Activated naive CD8-positive, alpha-beta T cell treated with anti-CD3 and anti-CD28 coated beads for 36 hours (primary cell): ENCODE measurements at regions not wholly inside any gene's neighbourhood (a gene's known extent, or its start where the extent isn't known, plus 50 kb on each side); places are given as distances from the start of the nearest gene placed in this dataset.
"Not testable (repeated sequence)": the region's sequence is repeated elsewhere in the genome, so short reads cannot be mapped to it uniquely, and the experiment has no call there.

Source experiments
- DNase-seq: peaks from one replicate; pipeline ENCODE4 v3.0.0; 2021
- H3K27ac Mint-ChIP-seq: one replicate; pipeline ENCODE4 v1.8.0; 2022; ENCODE audit warnings: mild to moderate bottlenecking, moderate library complexity, mixed read lengths
- H3K27me3 Mint-ChIP-seq: one replicate; pipeline ENCODE4 v1.8.0; 2022; ENCODE audit warnings: mild to moderate bottlenecking, mixed read lengths
- H3K36me3 Mint-ChIP-seq: one replicate; pipeline ENCODE4 v1.8.0; 2021; ENCODE audit warnings: mild to moderate bottlenecking, mixed read lengths
- H3K4me1 Mint-ChIP-seq: one replicate; pipeline ENCODE4 v1.8.0; 2021; ENCODE audit warnings: mixed read lengths
- H3K4me3 Mint-ChIP-seq: one replicate; pipeline ENCODE4 v1.8.0; 2022; ENCODE audit warnings: mild to moderate bottlenecking, moderate library complexity, mixed read lengths
- H3K9me3 Mint-ChIP-seq: one replicate; pipeline ENCODE4 v1.8.0; 2022; ENCODE audit warnings: mixed read lengths

DNA sequence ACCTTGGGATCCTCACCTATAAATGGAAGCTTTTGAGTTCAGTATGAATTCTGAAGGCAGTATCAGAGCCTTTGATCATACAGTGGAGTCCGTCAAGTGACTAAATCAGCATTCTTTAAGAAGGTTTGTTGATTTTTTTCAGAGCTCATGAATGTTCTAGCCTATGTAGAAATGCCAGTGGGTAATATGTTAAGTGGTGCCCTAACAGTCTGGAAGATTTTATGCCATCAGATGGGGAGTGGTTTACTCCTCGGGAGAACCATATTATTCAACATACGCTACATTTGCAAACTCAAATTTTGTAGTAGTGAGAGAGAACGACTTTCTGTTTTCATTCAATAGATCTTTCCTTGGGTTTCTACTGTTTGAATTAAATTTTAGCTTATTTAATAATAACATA is 225.0 kb upstream of the ACVR2A start:
- no peak for DNase-seq
- H3K4me3 Mint-ChIP-seq, result no peak overlapping the region
- H3K27me3 Mint-ChIP-seq, result no peaks in the 10 kb centered on the region
- peaks cover 5% of the 10 kb centered on the region for H3K36me3 Mint-ChIP-seq
- peaks cover 18% of the 10 kb centered on the region for H3K4me1 Mint-ChIP-seq
- H3K27ac Mint-ChIP-seq, result no peak overlapping the region
- peaks cover 4% of the 10 kb centered on the region for H3K9me3 Mint-ChIP-seq

- no peaks in the 10 kb centered on the region for H3K4me1 Mint-ChIP-seq
- H3K4me3 Mint-ChIP-seq, result no peak overlapping the region
- H3K27ac Mint-ChIP-seq, result no peak overlapping the region
Measured at GRCh38 chr2:147615726-147616125, 229.1 kb upstream of the ACVR2A start.

DNA sequence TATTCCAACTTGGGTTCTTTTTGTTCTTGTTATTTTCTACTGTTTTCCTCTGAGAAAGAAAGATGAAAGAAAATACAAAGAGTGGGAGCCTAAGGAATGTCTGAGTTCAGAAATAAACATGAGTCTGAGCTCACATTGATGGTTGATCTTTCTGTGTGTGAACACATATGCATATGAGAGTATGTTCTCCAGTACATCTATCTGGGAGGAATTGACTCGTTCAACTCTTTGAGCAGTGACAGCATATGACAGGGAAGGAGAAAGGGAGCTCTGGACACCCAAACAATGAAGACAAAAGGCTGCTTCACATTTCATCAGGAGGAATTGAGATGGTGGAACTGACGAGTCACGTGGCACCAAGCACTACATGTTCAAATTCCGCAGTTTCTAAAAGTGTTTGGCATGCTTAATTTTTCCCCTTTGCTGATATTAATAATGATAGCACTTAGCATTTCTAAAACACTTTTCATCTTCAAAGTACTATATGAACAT is 229.8 kb upstream of the ACVR2A start:
- no peaks in the 10 kb centered on the region for H3K36me3 Mint-ChIP-seq
- H3K27ac Mint-ChIP-seq, result no peak overlapping the region
- no peaks in the 10 kb centered on the region for H3K27me3 Mint-ChIP-seq
- no peak overlapping the region for H3K4me3 Mint-ChIP-seq
- no peaks in the 10 kb centered on the region for H3K4me1 Mint-ChIP-seq
- H3K9me3 Mint-ChIP-seq, result no peaks in the 10 kb centered on the region
- no peak for DNase-seq

More at GRCh38 chr2:147615726-147616125, 229.1 kb upstream of the ACVR2A start:
- Mint-ChIP-seq H3K27me3 (no peaks in the 10 kb centered on the region), H3K36me3 (no peaks in the 10 kb centered on the region), H3K9me3 (no peaks in the 10 kb centered on the region)
- DNase-seq, result no peak

- Mint-ChIP-seq H3K4me1 (no peaks in the 10 kb centered on the region), H3K27ac (no peak overlapping the region), H3K27me3 (no peaks in the 10 kb centered on the region), H3K9me3 (no peaks in the 10 kb centered on the region), H3K36me3 (no peaks in the 10 kb centered on the region), H3K4me3 (no peak overlapping the region)
- no peak for DNase-seq
Measured at GRCh38 chr2:147614471-147614870, 230.4 kb upstream of the ACVR2A start.

DNA sequence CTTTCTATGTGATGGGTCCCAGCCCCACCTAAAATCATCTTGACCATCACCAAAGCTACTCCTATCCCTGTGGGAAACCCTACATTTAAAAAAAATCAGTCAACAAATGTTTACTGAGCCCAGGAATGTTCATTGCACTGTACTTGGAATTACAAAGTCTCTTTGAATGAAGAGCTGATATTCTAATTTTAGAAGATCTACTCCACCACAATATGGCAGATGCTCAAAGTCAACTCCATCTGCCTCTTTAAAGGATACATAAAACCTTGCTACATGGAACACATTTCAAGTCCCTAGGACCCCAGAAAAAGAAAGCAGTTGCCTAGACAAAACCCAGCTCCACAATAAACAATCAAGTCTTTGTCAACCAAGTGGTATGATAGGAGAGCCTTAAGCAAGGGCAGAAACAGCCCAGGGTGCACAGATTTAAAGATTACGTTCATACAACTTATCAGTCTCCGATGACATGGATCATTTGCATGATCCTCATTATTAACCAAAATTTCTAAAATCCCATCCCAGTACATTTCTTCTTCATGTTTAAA is 234.3 kb upstream of the ACVR2A start:
- Mint-ChIP-seq H3K4me1 (no peaks in the 10 kb centered on the region), H3K4me3 (no peak overlapping the region), H3K36me3 (no peaks in the 10 kb centered on the region), H3K27ac (no peak overlapping the region), H3K27me3 (no peaks in the 10 kb centered on the region), H3K9me3 (no peaks in the 10 kb centered on the region)
- no peak for DNase-seq

GRCh38 chr2:147609301-147609700 is 235.5 kb upstream of the ACVR2A start:
- Mint-ChIP-seq H3K27me3 (no peaks in the 10 kb centered on the region), H3K4me3 (no peak overlapping the region), H3K27ac (no peak overlapping the region), H3K4me1 (no peaks in the 10 kb centered on the region), H3K9me3 (no peaks in the 10 kb centered on the region), H3K36me3 (no peaks in the 10 kb centered on the region)
- no peak for DNase-seq

- Mint-ChIP-seq H3K27me3 (no peaks in the 10 kb centered on the region), H3K9me3 (no peaks in the 10 kb centered on the region), H3K4me1 (no peaks in the 10 kb centered on the region), H3K27ac (no peak overlapping the region), H3K36me3 (no peaks in the 10 kb centered on the region), H3K4me3 (no peak overlapping the region)
- no peak for DNase-seq
Measured at GRCh38 chr2:147607379-147607778, 237.4 kb upstream of the ACVR2A start.

GRCh38 chr2:147603876-147604275 is 241.0 kb upstream of the ACVR2A start:
- Mint-ChIP-seq H3K4me3 (no peak overlapping the region), H3K27me3 (no peaks in the 10 kb centered on the region)
- no peak for DNase-seq

GRCh38 chr2:147603447-147603846 is 241.4 kb upstream of the ACVR2A start:
- Mint-ChIP-seq H3K27me3 (no peaks in the 10 kb centered on the region), H3K9me3 (no peaks in the 10 kb centered on the region), H3K27ac (no peak overlapping the region), H3K4me3 (no peak overlapping the region), H3K4me1 (no peaks in the 10 kb centered on the region), H3K36me3 (no peaks in the 10 kb centered on the region)
- no peak for DNase-seq

More at GRCh38 chr2:147603876-147604275, 241.0 kb upstream of the ACVR2A start:
- H3K36me3 Mint-ChIP-seq, result no peaks in the 10 kb centered on the region
- no peaks in the 10 kb centered on the region for H3K4me1 Mint-ChIP-seq
- no peak overlapping the region for H3K27ac Mint-ChIP-seq
- H3K9me3 Mint-ChIP-seq, result no peaks in the 10 kb centered on the region

GRCh38 chr2:147600646-147601045 is 244.2 kb upstream of the ACVR2A start:
- H3K9me3 Mint-ChIP-seq, result peaks cover 2% of the 10 kb centered on the region
- H3K4me3 Mint-ChIP-seq, result no peak overlapping the region
- H3K27me3 Mint-ChIP-seq, result no peaks in the 10 kb centered on the region
- H3K27ac Mint-ChIP-seq, result no peak overlapping the region
- H3K36me3 Mint-ChIP-seq, result peaks cover 1% of the 10 kb centered on the region
- H3K4me1 Mint-ChIP-seq, result no peaks in the 10 kb centered on the region
- DNase-seq, result no peak

GRCh38 chr2:147600223-147600622 is 244.6 kb upstream of the ACVR2A start:
- peaks cover 1% of the 10 kb centered on the region for H3K36me3 Mint-ChIP-seq
- no peaks in the 10 kb centered on the region for H3K4me1 Mint-ChIP-seq
- peaks cover 2% of the 10 kb centered on the region for H3K9me3 Mint-ChIP-seq
- no peak for DNase-seq
- H3K27ac Mint-ChIP-seq, result no peak overlapping the region
- H3K27me3 Mint-ChIP-seq, result no peaks in the 10 kb centered on the region
- H3K4me3 Mint-ChIP-seq, result no peak overlapping the region

DNA sequence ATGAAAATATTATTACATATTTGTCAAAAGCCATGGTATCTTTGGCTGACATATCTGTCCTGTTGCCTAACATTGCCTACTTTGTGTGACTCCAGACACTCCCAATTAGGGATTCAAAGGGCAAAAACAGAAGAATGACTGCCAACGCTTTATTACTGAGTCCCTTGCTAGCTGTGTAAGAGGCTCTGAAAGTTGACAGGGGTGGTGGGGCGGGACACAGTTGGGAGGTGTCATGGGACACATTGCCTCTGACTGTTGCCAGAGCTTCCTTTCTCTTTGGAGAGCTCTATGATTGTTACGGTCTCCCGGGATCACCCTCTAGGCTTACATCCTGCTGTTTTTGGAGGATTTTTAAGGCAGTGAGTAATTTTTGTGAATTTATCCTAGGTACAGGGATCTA is 249.6 kb upstream of the ACVR2A start:
- no peak overlapping the region for H3K27ac Mint-ChIP-seq
- H3K4me1 Mint-ChIP-seq, result no peaks in the 10 kb centered on the region
- no peak for DNase-seq
- peaks cover 1% of the 10 kb centered on the region for H3K36me3 Mint-ChIP-seq
- peaks cover 12% of the 10 kb centered on the region for H3K9me3 Mint-ChIP-seq
- peaks cover 2% of the 10 kb centered on the region for H3K27me3 Mint-ChIP-seq
- H3K4me3 Mint-ChIP-seq, result no peak overlapping the region

DNA sequence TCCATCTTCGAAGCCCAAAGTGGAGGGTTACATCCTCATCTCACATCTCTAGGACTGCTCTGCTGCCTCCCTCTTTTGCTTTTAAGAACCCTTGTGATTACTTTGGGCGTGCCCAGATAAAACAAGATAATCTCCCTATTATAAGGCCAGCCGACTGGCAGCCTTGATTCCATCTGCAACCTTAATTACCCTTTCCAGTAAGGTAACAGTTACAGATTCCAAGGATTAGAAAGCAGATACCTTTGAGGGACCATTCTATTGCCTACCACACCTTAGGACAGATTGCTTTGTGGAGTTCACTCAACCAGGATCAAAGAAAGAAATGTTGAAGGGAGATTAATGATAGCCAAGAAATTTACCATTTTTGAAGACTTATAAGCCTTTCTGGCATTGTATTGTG is 250.8 kb upstream of the ACVR2A start:
- H3K9me3 Mint-ChIP-seq, result peaks cover 12% of the 10 kb centered on the region
- H3K36me3 Mint-ChIP-seq, result peaks cover 1% of the 10 kb centered on the region
- no peak overlapping the region for H3K4me3 Mint-ChIP-seq
- H3K4me1 Mint-ChIP-seq, result no peaks in the 10 kb centered on the region
- no peak for DNase-seq
- no peak overlapping the region for H3K27ac Mint-ChIP-seq
- H3K27me3 Mint-ChIP-seq, result peaks cover 2% of the 10 kb centered on the region

DNA sequence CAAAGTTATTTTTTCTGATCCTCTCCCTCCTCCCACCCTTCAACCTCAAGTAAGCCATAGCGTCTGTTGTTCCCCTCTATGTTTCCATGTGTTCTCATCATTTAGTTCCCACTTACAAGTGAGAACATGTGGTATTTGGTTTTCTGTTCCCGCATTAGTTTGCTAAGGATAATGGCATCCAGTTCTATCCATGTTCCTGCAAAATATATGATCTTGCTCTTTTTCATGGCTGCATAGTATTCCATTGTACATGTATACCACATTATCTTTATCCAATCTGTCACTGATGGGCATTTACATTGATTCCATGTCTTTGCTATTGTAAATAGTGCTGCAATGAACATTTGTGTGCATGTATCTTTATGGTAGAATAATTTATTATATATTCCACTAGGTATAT is 252.0 kb upstream of the ACVR2A start:
- H3K27me3 Mint-ChIP-seq, H3K36me3 Mint-ChIP-seq, DNase-seq, H3K4me1 Mint-ChIP-seq, H3K4me3 Mint-ChIP-seq, H3K27ac Mint-ChIP-seq: not testable (repeated sequence)
- H3K9me3 Mint-ChIP-seq, result peaks cover 12% of the 10 kb centered on the region

DNA sequence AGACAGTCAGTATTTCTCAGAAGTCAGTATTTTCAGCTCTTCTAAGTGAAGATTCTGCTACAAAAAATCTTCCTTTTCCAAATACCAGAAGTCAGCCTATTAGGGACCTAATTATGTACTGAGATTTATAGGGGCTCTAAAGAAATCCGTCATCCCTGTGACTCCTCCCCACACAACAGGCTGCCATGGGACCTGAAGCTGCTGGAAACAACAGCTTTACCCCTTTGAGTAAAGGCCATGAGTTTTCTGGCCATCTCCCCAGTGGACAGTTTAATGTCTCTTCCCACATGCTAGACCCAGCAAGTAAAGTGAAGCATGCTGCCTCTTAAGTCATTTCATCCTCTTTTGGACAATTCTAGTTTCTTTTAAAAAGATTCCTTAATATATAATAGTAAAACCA is 255.7 kb upstream of the ACVR2A start:
- no peaks in the 10 kb centered on the region for H3K4me1 Mint-ChIP-seq
- peaks cover 2% of the 10 kb centered on the region for H3K36me3 Mint-ChIP-seq
- H3K9me3 Mint-ChIP-seq, result peaks cover 15% of the 10 kb centered on the region
- no peak overlapping the region for H3K4me3 Mint-ChIP-seq
- H3K27me3 Mint-ChIP-seq, result peaks cover 6% of the 10 kb centered on the region
- DNase-seq, result no peak
- no peak overlapping the region for H3K27ac Mint-ChIP-seq

DNA sequence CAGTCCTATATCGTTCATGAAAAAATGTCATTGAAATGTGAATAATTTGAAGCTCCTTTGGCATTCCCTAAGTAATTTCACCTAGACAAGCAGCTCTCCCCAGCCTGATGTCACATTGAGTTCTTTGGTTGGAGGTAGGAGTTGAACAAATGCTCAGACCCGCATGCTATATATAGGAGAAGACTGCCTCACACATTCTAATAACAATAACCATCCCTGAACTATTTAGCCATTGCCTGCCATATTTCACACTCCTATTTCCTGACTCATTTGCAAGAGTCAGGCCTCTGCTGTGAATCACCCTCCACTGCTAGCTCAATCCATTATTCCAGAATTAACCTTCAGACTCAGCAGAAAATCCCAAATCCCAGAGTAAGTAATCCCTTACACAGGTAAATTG is 256.6 kb upstream of the ACVR2A start:
- no peak overlapping the region for H3K4me3 Mint-ChIP-seq
- H3K27me3 Mint-ChIP-seq, result peaks cover 6% of the 10 kb centered on the region
- H3K9me3 Mint-ChIP-seq, result peaks cover 18% of the 10 kb centered on the region
- no peak for DNase-seq
- peaks cover 2% of the 10 kb centered on the region for H3K36me3 Mint-ChIP-seq
- no peak overlapping the region for H3K27ac Mint-ChIP-seq
- no peaks in the 10 kb centered on the region for H3K4me1 Mint-ChIP-seq
